Brain microvascular endothelial cell (primary cell): ENCODE measurements at regions not wholly inside any gene's neighbourhood (a gene's known extent, or its start where the extent isn't known, plus 50 kb on each side); places are given as distances from the start of the nearest gene placed in this dataset.
A peak's percentile ranks its signal among the peaks of the same experiment; 100 is the strongest.
"Not testable (repeated sequence)": the region's sequence is repeated elsewhere in the genome, so short reads cannot be mapped to it uniquely, and the experiment has no call there.

Experiments
- DNase-seq: peaks from one replicate; pipeline ENCODE4 v3.0.0-alpha.2; 2020
- H3K27ac ChIP-seq: fragments of 250-450 bp; sonication (Bioruptor Pico); 2 replicates; pipeline ENCODE4 v1.5.1; 2020; ENCODE audit warnings: mild to moderate bottlenecking, moderate library complexity
- H3K27me3 ChIP-seq: fragments of 250-450 bp; sonication (Bioruptor Pico); replicated peaks from 2 replicates; pipeline ENCODE4 v1.5.1; 2020; ENCODE audit warnings: mild to moderate bottlenecking
- H3K36me3 ChIP-seq: fragments of 250-450 bp; sonication (Bioruptor Pico); replicated peaks from 2 replicates; pipeline ENCODE4 v1.5.1; 2020; ENCODE audit warnings: mild to moderate bottlenecking
- H3K4me3 ChIP-seq: 2 replicates; pipeline ENCODE4 v1.5.1; 2011; ENCODE audit warnings: low read depth, mild to moderate bottlenecking, control low read depth, low read length, moderate library complexity
- in situ Hi-C: cut with HindIII; loops from 2 replicates; pipeline ENCODE4 v1.10.0; 2017; ENCODE audit warnings: low sequenced_read_pairs, low pct_ligation_motif_present
- TF ChIP-seq, protein P1 (sequence below): IDR thresholded peaks from 2 replicates; pipeline ENCODE4 v1.5.1; 2011; ENCODE audit warnings: low read depth, mild to moderate bottlenecking, moderate library complexity, low read length, control low read depth, inconsistent platforms; ENCODE audit errors: missing control alignments

DNA sequence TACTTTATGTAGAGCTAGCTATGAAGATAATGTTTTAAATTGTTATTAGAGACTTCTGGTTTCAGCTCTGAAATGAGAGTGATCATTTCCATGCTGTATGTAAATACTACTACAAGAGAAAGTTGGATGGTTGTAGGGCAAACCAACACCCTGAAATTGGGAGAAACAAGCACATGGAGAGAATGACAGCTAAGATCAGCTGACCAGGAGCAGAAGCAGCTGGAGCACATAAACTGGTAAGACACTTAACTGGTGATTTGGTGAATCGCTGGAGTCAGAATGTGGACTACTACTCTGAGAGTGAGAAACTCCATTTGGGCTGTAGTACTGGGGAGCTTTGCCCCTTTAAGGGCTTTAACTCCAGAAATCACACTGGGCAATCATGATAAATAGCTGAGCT lies 226.8 kb downstream of the RND3 start:
- Histone ChIP-seq H3K4me3 (no peak overlapping the region), H3K36me3 (no peaks in the 10 kb centered on the region), H3K27ac (no peak overlapping the region), H3K27me3 (no peaks in the 10 kb centered on the region)
- in situ Hi-C loops = no loop called here
- no peak for DNase-seq
- TF ChIP-seq, protein P1, sequence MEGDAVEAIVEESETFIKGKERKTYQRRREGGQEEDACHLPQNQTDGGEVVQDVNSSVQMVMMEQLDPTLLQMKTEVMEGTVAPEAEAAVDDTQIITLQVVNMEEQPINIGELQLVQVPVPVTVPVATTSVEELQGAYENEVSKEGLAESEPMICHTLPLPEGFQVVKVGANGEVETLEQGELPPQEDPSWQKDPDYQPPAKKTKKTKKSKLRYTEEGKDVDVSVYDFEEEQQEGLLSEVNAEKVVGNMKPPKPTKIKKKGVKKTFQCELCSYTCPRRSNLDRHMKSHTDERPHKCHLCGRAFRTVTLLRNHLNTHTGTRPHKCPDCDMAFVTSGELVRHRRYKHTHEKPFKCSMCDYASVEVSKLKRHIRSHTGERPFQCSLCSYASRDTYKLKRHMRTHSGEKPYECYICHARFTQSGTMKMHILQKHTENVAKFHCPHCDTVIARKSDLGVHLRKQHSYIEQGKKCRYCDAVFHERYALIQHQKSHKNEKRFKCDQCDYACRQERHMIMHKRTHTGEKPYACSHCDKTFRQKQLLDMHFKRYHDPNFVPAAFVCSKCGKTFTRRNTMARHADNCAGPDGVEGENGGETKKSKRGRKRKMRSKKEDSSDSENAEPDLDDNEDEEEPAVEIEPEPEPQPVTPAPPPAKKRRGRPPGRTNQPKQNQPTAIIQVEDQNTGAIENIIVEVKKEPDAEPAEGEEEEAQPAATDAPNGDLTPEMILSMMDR = no peak

DNA sequence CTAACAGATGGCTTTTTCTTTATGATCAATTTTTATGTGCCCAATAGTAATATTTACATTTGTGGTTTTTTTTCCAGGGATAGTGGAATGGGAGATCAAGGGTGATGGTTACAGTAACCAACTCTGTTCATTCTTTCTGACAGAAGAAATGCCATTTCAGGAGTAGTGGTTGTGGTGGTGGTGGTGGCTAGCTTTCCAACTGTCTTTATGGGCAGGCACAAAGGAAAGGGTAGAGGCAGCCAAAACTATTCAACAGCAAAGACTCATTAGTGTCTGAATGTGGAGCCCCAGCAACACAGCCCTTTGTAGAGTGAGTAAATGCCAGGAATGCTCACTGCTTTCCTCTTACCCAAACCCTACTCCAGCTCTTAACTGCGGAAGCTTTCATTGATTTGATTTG lies 227.7 kb downstream of the RND3 start:
- Histone ChIP-seq H3K4me3 (no peak overlapping the region), H3K36me3 (no peaks in the 10 kb centered on the region), H3K27me3 (no peaks in the 10 kb centered on the region), H3K27ac (no peak overlapping the region)
- TF ChIP-seq, protein P1 = no peak
- in situ Hi-C loops = no loop called here
- no peak for DNase-seq

- DNase-seq = no peak
- no peaks in the 10 kb centered on the region for H3K36me3 ChIP-seq
- in situ Hi-C loops = no loop called here
- H3K27ac ChIP-seq = no peak overlapping the region
- no peak overlapping the region for H3K4me3 ChIP-seq
- TF ChIP-seq, protein P1 = no peak
- no peaks in the 10 kb centered on the region for H3K27me3 ChIP-seq
Measured at GRCh38 chr2:150258781-150259307, 228.6 kb downstream of the RND3 start.

DNA sequence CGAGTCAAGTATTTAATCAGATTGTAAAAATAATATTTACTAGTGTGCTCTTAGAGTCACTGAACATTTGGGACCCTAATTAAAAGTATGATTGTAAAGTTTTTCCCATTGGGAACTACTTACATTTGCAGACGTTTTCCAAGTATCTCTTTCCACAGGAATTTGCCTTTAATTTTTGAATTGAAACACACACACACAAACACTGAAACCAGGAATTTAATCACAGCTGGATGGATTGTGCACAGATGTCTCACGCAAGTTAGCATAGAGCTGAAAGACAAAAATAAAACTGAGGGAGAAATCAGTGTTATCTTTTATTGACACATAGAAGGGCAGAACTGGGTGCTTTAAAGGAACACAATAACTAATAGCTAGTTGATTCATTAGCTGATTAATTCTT lies 230.7 kb downstream of the RND3 start:
- TF ChIP-seq, protein P1 = no peak
- no peak overlapping the region for H3K4me3 ChIP-seq
- H3K27me3 ChIP-seq = no peaks in the 10 kb centered on the region
- no peaks in the 10 kb centered on the region for H3K36me3 ChIP-seq
- no peak for DNase-seq
- H3K27ac ChIP-seq = no peak overlapping the region
- in situ Hi-C loops = no loop called here

GRCh38 chr2:150255528-150255927 lies 231.9 kb downstream of the RND3 start:
- DNase-seq = peak; percentile 74
- TF ChIP-seq, protein P1 = no peak
- no peak overlapping the region for H3K4me3 ChIP-seq
- H3K27ac ChIP-seq = no peak overlapping the region
- in situ Hi-C loops = no loop called here
- no peaks in the 10 kb centered on the region for H3K36me3 ChIP-seq
- H3K27me3 ChIP-seq = no peaks in the 10 kb centered on the region

DNA sequence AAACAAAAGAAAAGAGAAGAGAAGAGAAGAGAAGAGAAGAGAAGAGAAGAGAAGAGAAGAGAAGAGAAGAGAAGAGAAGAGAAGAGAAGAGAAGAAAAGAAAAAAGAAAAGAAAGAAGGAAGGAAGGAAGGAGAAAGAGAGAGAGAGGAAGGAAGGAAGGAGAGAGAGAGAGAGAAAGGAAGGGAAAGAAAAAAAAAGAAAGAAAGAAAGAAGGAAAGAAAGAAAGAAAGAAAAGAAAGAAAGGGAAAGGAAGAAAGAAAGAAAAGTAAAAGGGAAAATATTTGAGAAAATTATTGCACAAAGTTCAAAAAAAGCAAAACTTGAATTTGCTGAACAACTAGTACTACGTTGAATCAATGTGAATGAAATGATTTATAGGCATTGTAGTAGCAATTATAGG lies 237.7 kb downstream of the RND3 start:
- H3K36me3 ChIP-seq, DNase-seq, in situ Hi-C loops, H3K27ac ChIP-seq, H3K27me3 ChIP-seq, H3K4me3 ChIP-seq: not testable (repeated sequence)
